ENCODE measurements at regions not wholly inside any gene's neighbourhood (a gene's known extent, or its start where the extent isn't known, plus 50 kb on each side); places are given as distances from the start of the nearest gene placed in this dataset.

DNA sequence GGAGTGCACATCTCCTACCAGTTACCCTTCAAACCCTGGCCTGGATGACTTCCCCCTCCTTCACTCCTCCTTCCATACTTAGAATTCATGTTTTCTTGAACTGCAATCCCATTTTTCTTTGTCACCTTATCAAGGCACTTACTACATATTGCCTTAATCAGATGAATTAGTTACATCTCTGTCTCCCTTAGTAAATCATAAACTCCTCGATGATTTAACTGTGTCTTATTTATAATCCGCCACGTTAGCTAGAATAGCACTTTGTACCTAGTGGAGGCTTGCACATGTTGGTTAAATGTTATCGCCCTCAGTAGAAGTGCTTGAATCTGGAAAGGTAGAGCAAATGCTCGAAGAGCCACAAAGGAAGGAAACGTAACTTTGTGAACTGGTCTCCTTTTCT lies 94.7 kb upstream of the RAB11FIP2 start:
- TF ChIP-seq, protein P1, sequence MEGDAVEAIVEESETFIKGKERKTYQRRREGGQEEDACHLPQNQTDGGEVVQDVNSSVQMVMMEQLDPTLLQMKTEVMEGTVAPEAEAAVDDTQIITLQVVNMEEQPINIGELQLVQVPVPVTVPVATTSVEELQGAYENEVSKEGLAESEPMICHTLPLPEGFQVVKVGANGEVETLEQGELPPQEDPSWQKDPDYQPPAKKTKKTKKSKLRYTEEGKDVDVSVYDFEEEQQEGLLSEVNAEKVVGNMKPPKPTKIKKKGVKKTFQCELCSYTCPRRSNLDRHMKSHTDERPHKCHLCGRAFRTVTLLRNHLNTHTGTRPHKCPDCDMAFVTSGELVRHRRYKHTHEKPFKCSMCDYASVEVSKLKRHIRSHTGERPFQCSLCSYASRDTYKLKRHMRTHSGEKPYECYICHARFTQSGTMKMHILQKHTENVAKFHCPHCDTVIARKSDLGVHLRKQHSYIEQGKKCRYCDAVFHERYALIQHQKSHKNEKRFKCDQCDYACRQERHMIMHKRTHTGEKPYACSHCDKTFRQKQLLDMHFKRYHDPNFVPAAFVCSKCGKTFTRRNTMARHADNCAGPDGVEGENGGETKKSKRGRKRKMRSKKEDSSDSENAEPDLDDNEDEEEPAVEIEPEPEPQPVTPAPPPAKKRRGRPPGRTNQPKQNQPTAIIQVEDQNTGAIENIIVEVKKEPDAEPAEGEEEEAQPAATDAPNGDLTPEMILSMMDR (conservative IDR thresholded peaks at IDR 0.05; ENCODE audit: low read depth, low read length), result no peak
- TF ChIP-seq EZH2 (IDR thresholded peaks at IDR 0.05; ENCODE audit: borderline replicate concordance, low read depth, low read length, poor library complexity, severe bottlenecking), result no peak
- CTCF ChIA-PET, result no interaction called here
- no TSS peak for BruUV-seq (replicated peaks)

DNA sequence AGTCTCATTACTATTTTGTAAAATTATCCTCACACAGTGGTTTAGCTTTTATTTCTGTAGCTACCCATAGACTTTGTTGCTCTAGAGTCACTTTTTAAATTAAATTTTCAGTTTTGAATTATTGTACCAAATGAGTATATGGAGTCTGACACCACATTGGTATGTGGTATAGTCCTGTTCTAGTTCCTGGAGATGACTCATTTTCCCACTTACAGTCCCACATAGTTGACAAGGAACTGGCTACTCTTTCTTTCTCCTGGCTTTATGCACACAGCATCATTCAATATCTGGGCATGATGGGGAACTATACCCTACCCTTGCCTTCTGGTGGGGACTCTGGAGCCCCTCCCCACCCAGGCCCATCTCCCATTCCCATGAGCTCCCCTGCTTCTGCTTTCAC lies 92.6 kb upstream of the RAB11FIP2 start:
- BruUV-seq (replicated peaks), result no TSS peak
- no peaks in the 10 kb centered on the region for H3K9me3 ChIP-seq (ENCODE audit: low read depth, low read length, poor library complexity, severe bottlenecking)
- ChIA-PET CTCF (no interaction called here), POLR2A (ENCODE audit: low non-redundant PET) (no interaction called here)
- peaks cover 4% of the 10 kb centered on the region for H3K27me3 ChIP-seq (replicated peaks; ENCODE audit: insufficient read depth, low read depth, low read length, poor library complexity)
- no peaks in the 10 kb centered on the region for H3K36me3 ChIP-seq (ENCODE audit: insufficient read depth, low read length, poor library complexity, severe bottlenecking)
- H3K4me1 ChIP-seq (ENCODE audit: insufficient read depth, low read length, poor library complexity, severe bottlenecking), result no peaks in the 10 kb centered on the region
- no peak for DNase-seq (ENCODE audit: low spot score)
- intact Hi-C loops (cut with micrococcal nuclease; ENCODE audit: unreplicated experiment), result no loop called here
- H3K27ac ChIP-seq (ENCODE audit: low read depth, low read length, poor library complexity, severe bottlenecking), result no peak overlapping the region
- no peak overlapping the region for H3K4me3 ChIP-seq (ENCODE audit: low read depth, low read length, poor library complexity, severe bottlenecking)
- TF ChIP-seq, protein P1 (conservative IDR thresholded peaks at IDR 0.05; ENCODE audit: low read depth, low read length), result no peak
- TF ChIP-seq EZH2 (IDR thresholded peaks at IDR 0.05; ENCODE audit: borderline replicate concordance, low read depth, low read length, poor library complexity, severe bottlenecking), result no peak

More for the DNA sequence above, 94.7 kb upstream of the RAB11FIP2 start:
- H3K9me3 ChIP-seq (ENCODE audit: low read depth, low read length, poor library complexity, severe bottlenecking), result no peaks in the 10 kb centered on the region
- no peak overlapping the region for H3K27ac ChIP-seq (ENCODE audit: low read depth, low read length, poor library complexity, severe bottlenecking)
- intact Hi-C loops (cut with micrococcal nuclease; ENCODE audit: unreplicated experiment), result no loop called here
- H3K4me1 ChIP-seq (ENCODE audit: insufficient read depth, low read length, poor library complexity, severe bottlenecking), result no peaks in the 10 kb centered on the region
- H3K27me3 ChIP-seq (replicated peaks; ENCODE audit: insufficient read depth, low read depth, low read length, poor library complexity), result peaks cover 5% of the 10 kb centered on the region
- POLR2A ChIA-PET (ENCODE audit: low non-redundant PET), result no interaction called here
- DNase-seq (ENCODE audit: low spot score), result no peak
- H3K4me3 ChIP-seq (ENCODE audit: low read depth, low read length, poor library complexity, severe bottlenecking), result no peak overlapping the region
- H3K36me3 ChIP-seq (ENCODE audit: insufficient read depth, low read length, poor library complexity, severe bottlenecking), result no peaks in the 10 kb centered on the region

DNA sequence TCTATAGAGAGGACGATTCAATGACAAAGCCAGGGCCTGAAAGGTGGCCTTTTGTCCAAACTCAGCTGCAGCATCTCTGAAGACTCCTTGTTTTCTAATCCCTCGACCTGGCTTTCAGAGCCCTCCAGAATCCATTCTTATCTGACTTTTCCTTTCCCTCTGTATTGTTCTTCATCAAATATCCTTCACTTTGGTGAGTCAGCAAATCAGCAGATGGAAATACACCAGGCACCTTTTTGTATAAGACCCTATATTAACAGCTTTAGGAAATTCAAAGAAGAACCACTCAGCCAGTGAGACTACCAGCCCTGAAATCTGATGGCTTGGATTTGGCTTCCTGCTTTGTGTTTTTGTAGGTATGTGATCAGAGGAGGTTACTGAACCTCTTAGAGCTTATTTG lies 81.9 kb upstream of the RAB11FIP2 start:
- intact Hi-C loops (cut with micrococcal nuclease; ENCODE audit: unreplicated experiment), result no loop called here
- Histone ChIP-seq H3K36me3 (ENCODE audit: insufficient read depth, low read length, poor library complexity, severe bottlenecking) (no peaks in the 10 kb centered on the region), H3K27ac (ENCODE audit: low read depth, low read length, poor library complexity, severe bottlenecking) (no peak overlapping the region), H3K4me3 (ENCODE audit: low read depth, low read length, poor library complexity, severe bottlenecking) (no peak overlapping the region), H3K9me3 (ENCODE audit: low read depth, low read length, poor library complexity, severe bottlenecking) (no peaks in the 10 kb centered on the region), H3K4me1 (ENCODE audit: insufficient read depth, low read length, poor library complexity, severe bottlenecking) (no peaks in the 10 kb centered on the region), H3K27me3 (replicated peaks; ENCODE audit: insufficient read depth, low read depth, low read length, poor library complexity) (peaks cover 15% of the 10 kb centered on the region)
- DNase-seq (ENCODE audit: low spot score), result no peak
- POLR2A ChIA-PET (ENCODE audit: low non-redundant PET), result no interaction called here
- TF ChIP-seq EZH2 (IDR thresholded peaks at IDR 0.05; ENCODE audit: borderline replicate concordance, low read depth, low read length, poor library complexity, severe bottlenecking), result no peak
- TF ChIP-seq, protein P1 (conservative IDR thresholded peaks at IDR 0.05; ENCODE audit: low read depth, low read length), result no peak
- BruUV-seq (replicated peaks), result no TSS peak
- CTCF ChIA-PET, result no interaction called here

All from A673 (cell line).